Fibroblast of villous mesenchyme (primary cell): ENCODE measurements at regions not wholly inside any gene's neighbourhood (a gene's known extent, or its start where the extent isn't known, plus 50 kb on each side); places are given as distances from the start of the nearest gene placed in this dataset.

Experiments used
- DNase-seq: peaks from one replicate; pipeline ENCODE4 v3.0.0-alpha.2; 2010; ENCODE audit warnings: low read depth
- H3K4me3 ChIP-seq: 2 replicates; pipeline ENCODE4 v1.5.1; 2011; ENCODE audit warnings: low read depth, mild to moderate bottlenecking, low read length
- TF ChIP-seq, protein P1 (sequence below): IDR thresholded peaks from 2 replicates; pipeline ENCODE4 v1.5.1; 2012; ENCODE audit warnings: low read depth, mild to moderate bottlenecking, low read length; ENCODE audit not compliant: insufficient read depth

- H3K4me3 ChIP-seq: no peak overlapping the region
- TF ChIP-seq, protein P1, sequence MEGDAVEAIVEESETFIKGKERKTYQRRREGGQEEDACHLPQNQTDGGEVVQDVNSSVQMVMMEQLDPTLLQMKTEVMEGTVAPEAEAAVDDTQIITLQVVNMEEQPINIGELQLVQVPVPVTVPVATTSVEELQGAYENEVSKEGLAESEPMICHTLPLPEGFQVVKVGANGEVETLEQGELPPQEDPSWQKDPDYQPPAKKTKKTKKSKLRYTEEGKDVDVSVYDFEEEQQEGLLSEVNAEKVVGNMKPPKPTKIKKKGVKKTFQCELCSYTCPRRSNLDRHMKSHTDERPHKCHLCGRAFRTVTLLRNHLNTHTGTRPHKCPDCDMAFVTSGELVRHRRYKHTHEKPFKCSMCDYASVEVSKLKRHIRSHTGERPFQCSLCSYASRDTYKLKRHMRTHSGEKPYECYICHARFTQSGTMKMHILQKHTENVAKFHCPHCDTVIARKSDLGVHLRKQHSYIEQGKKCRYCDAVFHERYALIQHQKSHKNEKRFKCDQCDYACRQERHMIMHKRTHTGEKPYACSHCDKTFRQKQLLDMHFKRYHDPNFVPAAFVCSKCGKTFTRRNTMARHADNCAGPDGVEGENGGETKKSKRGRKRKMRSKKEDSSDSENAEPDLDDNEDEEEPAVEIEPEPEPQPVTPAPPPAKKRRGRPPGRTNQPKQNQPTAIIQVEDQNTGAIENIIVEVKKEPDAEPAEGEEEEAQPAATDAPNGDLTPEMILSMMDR: no peak
- DNase-seq: no peak
These were observed 91.3 kb upstream of the C1QTNF9B start for GRCh38 chr13:23988546-23989122.

DNA sequence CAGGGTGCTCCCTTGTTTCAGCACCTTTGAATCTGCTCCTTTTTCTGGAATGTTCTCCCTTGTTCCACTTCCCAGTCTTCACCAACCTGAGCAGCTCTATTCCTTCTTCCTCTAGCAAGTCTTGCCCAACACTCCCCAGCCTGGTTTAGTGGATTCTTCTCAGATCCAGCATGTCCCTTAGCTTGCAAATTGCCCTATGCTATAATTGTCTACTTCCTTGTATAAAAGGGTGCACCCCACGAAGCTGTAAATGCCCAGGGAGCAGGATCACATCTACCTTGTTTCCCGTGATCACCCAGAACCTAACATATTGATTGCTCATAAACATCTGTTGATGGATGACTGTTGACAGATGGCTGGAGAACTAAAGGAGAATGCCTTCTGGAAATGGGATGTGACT, 93.2 kb upstream of the C1QTNF9B start:
- no peak for DNase-seq
- no peak overlapping the region for H3K4me3 ChIP-seq
- TF ChIP-seq, protein P1: no peak

DNA sequence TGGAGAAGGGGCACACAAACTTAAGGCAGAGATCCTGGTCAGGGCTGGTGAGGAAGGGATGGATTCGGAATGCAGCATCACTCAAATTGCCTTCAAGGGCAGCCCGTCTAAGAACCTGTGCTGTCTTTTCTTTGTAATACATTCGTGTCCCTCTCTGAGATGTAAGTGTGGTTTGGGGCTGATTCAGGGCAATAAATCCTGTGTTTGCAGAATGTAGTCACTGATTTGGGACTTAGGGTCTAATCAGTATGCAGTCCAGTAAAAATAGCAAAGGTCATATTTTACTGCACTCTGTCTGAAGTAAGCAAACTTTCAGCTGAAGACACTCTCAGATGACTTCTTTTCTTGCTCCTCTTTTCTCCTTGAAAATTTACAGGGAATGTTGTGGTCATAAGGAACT, 93.8 kb upstream of the C1QTNF9B start:
- H3K4me3 ChIP-seq: no peak overlapping the region
- peak; percentile 69 for DNase-seq

GRCh38 chr13:23992781-23993679, 95.7 kb upstream of the C1QTNF9B start:
- no peak overlapping the region for H3K4me3 ChIP-seq
- TF ChIP-seq, protein P1: no peak
- no peak for DNase-seq

More for the DNA sequence above, 93.8 kb upstream of the C1QTNF9B start:
- TF ChIP-seq, protein P1: no peak

DNA sequence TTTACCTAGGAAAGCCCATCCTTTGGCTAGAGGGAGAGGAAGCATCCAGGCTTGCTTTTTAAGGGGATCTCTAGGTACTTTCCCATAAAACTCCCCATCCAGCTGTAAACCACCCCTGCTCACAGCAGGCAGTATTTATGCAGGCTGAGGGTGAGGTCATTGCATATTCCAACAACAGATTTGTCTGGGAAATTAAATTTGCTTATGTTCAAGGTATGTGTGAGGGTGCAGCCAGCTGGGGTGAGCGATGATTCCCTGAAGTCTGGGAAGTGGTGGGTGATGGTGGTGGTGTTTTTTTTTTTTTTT, 96.3 kb upstream of the C1QTNF9B start:
- peak; percentile 23 for DNase-seq
- TF ChIP-seq, protein P1: no peak
- no peak overlapping the region for H3K4me3 ChIP-seq

DNA sequence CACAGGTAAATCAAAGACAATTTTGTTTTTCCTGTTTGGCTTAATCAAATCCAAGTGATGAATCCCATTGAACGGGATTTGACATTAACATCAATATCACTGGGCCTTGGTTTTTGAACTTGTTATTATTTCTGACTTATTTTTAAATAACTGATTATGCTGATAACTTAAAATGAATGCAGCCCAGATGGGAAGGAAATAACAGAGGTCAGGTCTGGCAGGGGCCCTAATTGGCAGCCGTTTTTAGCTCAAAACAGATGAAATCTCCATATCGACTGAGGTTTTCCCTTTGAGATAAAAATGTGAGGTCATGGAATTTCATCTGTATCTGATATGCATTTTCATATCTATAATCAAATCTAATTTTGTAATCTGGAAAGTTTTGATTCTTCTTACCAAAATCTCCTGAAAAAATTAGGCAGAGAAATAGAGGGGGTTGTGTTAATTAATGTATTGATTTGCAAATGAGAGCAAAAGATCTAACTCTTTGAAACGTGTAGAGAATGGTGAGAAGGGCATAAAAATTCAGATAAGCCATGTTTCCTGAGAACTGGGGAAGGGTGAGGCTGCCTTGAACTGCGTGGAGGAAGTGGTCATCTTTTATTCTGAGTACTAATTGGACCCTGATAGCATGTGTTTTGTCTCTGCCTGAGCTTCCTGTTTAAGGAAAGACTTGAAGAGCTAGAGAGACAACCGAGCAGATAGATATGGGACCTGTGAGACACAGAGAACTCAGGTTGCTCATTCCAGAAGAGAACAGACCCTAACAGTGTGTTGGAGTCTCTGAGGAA, 98.2 kb upstream of the C1QTNF9B start:
- DNase-seq: no peak
- no peak overlapping the region for H3K4me3 ChIP-seq
- TF ChIP-seq, protein P1: no peak
